SU-DHL-6 (cell line): ENCODE measurements at regions not wholly inside any gene's neighbourhood (a gene's known extent, or its start where the extent isn't known, plus 50 kb on each side); places are given as distances from the start of the nearest gene placed in this dataset.

Experiments
- H2AFZ ChIP-seq: fragments of 200-600 bp; sonication (generic); 2 replicates; pipeline ENCODE4 v1.6.1; 2014; ENCODE audit warnings: low read depth, mild to moderate bottlenecking, moderate library complexity, mixed read lengths, antibody characterized with exemption, low read length; ENCODE audit not compliant: severe bottlenecking
- H3F3A ChIP-seq: fragments of 200-600 bp; shearing (Covaris generic); 2 replicates; pipeline ENCODE4 v1.6.0; 2016; ENCODE audit warnings: antibody characterized with exemption, mild to moderate bottlenecking; ENCODE audit not compliant: insufficient read depth
- H3K27ac ChIP-seq: fragments of 200-600 bp; sonication (generic); 2 replicates; pipeline ENCODE4 v1.5.1; 2016; ENCODE audit warnings: low read depth, mild to moderate bottlenecking, low read length, moderate library complexity, mixed read lengths
- H3K27me3 ChIP-seq: fragments of 200-600 bp; sonication (generic), shearing (Covaris generic); 2 replicates; pipeline ENCODE4 v1.6.0; 2014; ENCODE audit warnings: mild to moderate bottlenecking, low read length
- H3K36me3 ChIP-seq: fragments of 200-600 bp; sonication (generic); 2 replicates; pipeline ENCODE4 v1.6.1; 2014; ENCODE audit warnings: mild to moderate bottlenecking, low read length, mixed read lengths
- H3K4me2 ChIP-seq: fragments of 300-600, 200-600 bp; shearing (Covaris generic), sonication (generic); 2 replicates; pipeline ENCODE4 v1.6.0; 2014; ENCODE audit warnings: low read length, low read depth, mild to moderate bottlenecking; ENCODE audit not compliant: poor library complexity, severe bottlenecking
- H3K4me3 ChIP-seq: fragments of 200-600 bp; sonication (generic); 2 replicates; pipeline ENCODE4 v1.5.1; 2014; ENCODE audit warnings: antibody characterized with exemption, low read length, mild to moderate bottlenecking, mixed read lengths; ENCODE audit not compliant: insufficient read depth, poor library complexity, severe bottlenecking
- H3K79me2 ChIP-seq: fragments of 200-600 bp; sonication (generic); 2 replicates; pipeline ENCODE4 v1.6.1; 2014; ENCODE audit warnings: mild to moderate bottlenecking, low read length, moderate library complexity; ENCODE audit not compliant: insufficient read depth
- H3K9ac ChIP-seq: fragments of 200-600 bp; sonication (generic); 2 replicates; pipeline ENCODE4 v1.7.0; 2014; ENCODE audit warnings: mild to moderate bottlenecking, low read length
- H3K9me2 ChIP-seq: fragments of 200-600 bp; sonication (generic); replicated peaks from 2 replicates; pipeline ENCODE4 v1.6.1; 2014; ENCODE audit warnings: low read length; ENCODE audit not compliant: insufficient read depth
- H3K9me3 ChIP-seq: fragments of 200-600 bp; sonication (generic); 2 replicates; pipeline ENCODE4 v1.6.1; 2014; ENCODE audit warnings: low read length, mixed read lengths; ENCODE audit not compliant: insufficient read depth
- H4K20me1 ChIP-seq: fragments of 200-600 bp; sonication (generic); 2 replicates; pipeline ENCODE4 v1.6.1; 2014; ENCODE audit warnings: low read depth, mild to moderate bottlenecking, antibody characterized with exemption, low read length, moderate library complexity, mixed read lengths
- EZH2phosphoT487 ChIP-seq: fragments of 200-600 bp; sonication (generic), shearing (Covaris generic); conservative IDR thresholded peaks from 2 replicates; pipeline ENCODE4 v1.6.1; 2018; ENCODE audit warnings: mild to moderate bottlenecking, antibody characterized with exemption, low read length, moderate library complexity, mixed read lengths
- TF ChIP-seq, protein P1 (sequence below): fragments of 200-600 bp; sonication (generic); IDR thresholded peaks from one replicate; pipeline ENCODE4 v1.5.1; 2017; ENCODE audit warnings: antibody characterized with exemption, mild to moderate bottlenecking, low read length, moderate library complexity; ENCODE audit not compliant: insufficient read depth, poor library complexity, severe bottlenecking

DNA sequence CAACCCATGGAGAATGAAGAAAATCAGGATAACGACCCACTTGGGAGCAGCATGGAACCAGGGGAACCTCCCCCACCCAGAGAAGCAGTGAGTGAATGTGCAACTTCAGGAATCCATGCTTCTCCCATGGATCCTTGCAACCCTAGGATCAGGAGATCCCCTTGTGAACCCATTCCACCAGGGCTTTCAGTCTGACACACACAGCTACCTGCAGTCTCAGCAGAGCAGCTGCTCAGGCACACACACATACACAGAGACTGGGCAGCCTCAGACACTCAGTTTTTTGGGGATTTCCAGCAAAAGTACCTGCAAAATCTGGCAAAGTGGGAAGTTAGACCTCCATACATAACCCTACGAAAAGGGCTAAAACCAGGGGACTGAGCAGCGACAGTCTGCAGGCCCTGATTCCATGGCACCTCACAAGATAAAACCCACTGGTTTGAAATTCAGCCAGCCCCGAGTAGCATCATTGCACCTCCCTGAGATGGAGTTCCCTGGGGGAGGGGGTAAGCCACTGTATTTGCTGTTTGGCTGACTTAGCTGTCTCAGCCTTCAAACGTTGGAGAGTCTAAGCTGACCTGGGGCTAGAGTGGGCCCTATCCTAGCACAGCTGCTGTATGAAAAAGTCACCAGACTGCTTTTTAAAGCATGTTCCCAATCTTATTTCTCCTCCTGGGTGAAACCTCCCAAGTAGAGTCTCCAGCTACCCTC is 737.5 kb upstream of the NDST4 start:
- H3K27ac ChIP-seq = no peak overlapping the region
- H3K4me3 ChIP-seq = no peak overlapping the region
- H2AFZ ChIP-seq = no peak overlapping the region
- no peaks in the 10 kb centered on the region for H3K27me3 ChIP-seq
- no peaks in the 10 kb centered on the region for H3K36me3 ChIP-seq
- H3K9me3 ChIP-seq = no peaks in the 10 kb centered on the region
- H3F3A ChIP-seq = no peaks in the 10 kb centered on the region
- H3K9me2 ChIP-seq = no peaks in the 10 kb centered on the region
- TF ChIP-seq, protein P1, sequence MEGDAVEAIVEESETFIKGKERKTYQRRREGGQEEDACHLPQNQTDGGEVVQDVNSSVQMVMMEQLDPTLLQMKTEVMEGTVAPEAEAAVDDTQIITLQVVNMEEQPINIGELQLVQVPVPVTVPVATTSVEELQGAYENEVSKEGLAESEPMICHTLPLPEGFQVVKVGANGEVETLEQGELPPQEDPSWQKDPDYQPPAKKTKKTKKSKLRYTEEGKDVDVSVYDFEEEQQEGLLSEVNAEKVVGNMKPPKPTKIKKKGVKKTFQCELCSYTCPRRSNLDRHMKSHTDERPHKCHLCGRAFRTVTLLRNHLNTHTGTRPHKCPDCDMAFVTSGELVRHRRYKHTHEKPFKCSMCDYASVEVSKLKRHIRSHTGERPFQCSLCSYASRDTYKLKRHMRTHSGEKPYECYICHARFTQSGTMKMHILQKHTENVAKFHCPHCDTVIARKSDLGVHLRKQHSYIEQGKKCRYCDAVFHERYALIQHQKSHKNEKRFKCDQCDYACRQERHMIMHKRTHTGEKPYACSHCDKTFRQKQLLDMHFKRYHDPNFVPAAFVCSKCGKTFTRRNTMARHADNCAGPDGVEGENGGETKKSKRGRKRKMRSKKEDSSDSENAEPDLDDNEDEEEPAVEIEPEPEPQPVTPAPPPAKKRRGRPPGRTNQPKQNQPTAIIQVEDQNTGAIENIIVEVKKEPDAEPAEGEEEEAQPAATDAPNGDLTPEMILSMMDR = no peak
- TF ChIP-seq EZH2phosphoT487 = no peak
- H3K9ac ChIP-seq = no peak overlapping the region
- no peaks in the 10 kb centered on the region for H3K79me2 ChIP-seq
- no peak overlapping the region for H3K4me2 ChIP-seq
- H4K20me1 ChIP-seq = no peaks in the 10 kb centered on the region

DNA sequence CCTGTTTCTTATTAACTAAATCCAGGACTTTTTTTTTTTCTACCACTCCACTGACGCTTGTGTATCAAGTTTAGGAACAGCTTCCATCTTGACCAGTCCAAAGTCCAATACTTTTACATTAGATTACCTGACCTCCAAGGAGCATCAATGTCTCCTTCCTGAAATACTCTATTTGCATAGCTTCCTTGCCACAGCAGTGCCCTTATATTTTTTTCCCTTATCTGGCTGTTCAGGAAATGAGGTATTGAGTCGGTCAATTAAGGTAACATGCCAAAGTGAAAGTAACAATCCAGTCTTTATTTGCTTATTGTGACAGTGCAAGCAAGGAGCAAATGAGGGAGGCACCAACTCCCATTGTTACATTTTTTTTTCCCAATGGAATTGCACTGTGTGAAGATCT is 730.8 kb upstream of the NDST4 start:
- Histone ChIP-seq H3K9me2 (no peaks in the 10 kb centered on the region), H3K9ac (no peak overlapping the region), H2AFZ (no peak overlapping the region), H3K27ac (no peak overlapping the region), H3K79me2 (no peaks in the 10 kb centered on the region), H3K4me2 (no peak overlapping the region), H3F3A (no peaks in the 10 kb centered on the region), H3K36me3 (no peaks in the 10 kb centered on the region), H3K9me3 (no peaks in the 10 kb centered on the region), H3K4me3 (no peak overlapping the region), H3K27me3 (no peaks in the 10 kb centered on the region), H4K20me1 (no peaks in the 10 kb centered on the region)
- TF ChIP-seq, protein P1 = no peak
- no peak for TF ChIP-seq EZH2phosphoT487

DNA sequence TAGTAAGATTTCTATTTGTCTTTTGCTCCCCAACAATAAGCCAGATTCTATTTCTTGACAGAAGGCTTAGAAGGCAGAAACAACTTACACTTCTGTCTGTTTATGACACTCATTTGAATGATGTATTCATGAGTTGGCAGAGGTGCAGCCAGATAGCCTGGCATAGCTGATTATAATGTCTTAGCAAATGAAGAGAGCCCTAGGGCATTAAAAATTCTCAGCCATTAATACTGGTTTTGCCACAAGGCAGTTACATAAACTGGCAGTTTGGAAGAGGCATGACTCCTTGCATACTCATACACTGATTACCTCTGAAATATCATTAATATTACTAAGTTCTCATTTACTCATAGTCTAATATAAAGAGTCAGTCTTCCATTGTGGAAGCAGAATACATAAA is 728.5 kb upstream of the NDST4 start:
- H3K27me3 ChIP-seq = no peaks in the 10 kb centered on the region
- no peak overlapping the region for H3K4me3 ChIP-seq
- TF ChIP-seq, protein P1 = no peak
- TF ChIP-seq EZH2phosphoT487 = no peak
- H3F3A ChIP-seq = no peaks in the 10 kb centered on the region
- H3K36me3 ChIP-seq = no peaks in the 10 kb centered on the region
- H3K9me2 ChIP-seq = no peaks in the 10 kb centered on the region
- H3K79me2 ChIP-seq = no peaks in the 10 kb centered on the region
- no peak overlapping the region for H3K4me2 ChIP-seq
- H3K27ac ChIP-seq = no peak overlapping the region
- H3K9ac ChIP-seq = no peak overlapping the region
- H4K20me1 ChIP-seq = no peaks in the 10 kb centered on the region
- H3K9me3 ChIP-seq = no peaks in the 10 kb centered on the region
- H2AFZ ChIP-seq = no peak overlapping the region
